Uterus (tissue), 2 donors: ENCODE measurements at regions not wholly inside any gene's neighbourhood (a gene's known extent, or its start where the extent isn't known, plus 50 kb on each side); places are given as distances from the start of the nearest gene placed in this dataset.

ENCODE experiments used
- POLR2A ChIP-seq, 2 donors: fragments of 450-650 bp; IDR thresholded peaks; one replicate each; pipeline ENCODE4 v1.6.1; 2016; ENCODE audit warnings: antibody characterized with exemption in 2 of 2, mild to moderate bottlenecking in 1 of 2, moderate library complexity in 1 of 2
- TF ChIP-seq, protein P1 (sequence below), 4 experiments: fragments of 200-600 bp in 2 of 4; fragments of 450-650 bp in 2 of 4; sonication (generic) in 2 of 4; IDR thresholded peaks; one replicate each; pipeline ENCODE4 v1.5.1; 2016 to 2019; ENCODE audit warnings: antibody characterized with exemption in 4 of 4, mild to moderate bottlenecking in 2 of 4, moderate library complexity in 1 of 4

DNA sequence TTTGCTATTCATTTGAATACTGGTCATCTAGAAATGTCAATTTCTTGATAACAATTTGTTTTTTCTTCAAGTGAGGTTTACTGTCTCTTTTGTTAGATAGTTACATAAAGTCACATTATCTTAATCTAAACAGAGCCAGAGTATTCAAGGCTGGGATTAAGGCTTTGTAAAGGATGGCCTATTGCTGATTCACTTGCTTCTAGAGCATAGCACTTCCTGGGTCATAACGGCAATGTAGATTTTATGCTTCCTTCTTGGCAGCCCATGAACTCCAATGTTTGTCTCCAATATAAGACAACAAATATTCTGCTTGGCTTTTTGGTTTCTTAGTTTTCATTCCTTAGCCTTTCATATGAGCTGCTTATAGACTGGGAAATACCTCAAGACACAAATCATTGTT lies 2007.9 kb upstream of the CDH6 start:
- TF ChIP-seq, protein P1, sequence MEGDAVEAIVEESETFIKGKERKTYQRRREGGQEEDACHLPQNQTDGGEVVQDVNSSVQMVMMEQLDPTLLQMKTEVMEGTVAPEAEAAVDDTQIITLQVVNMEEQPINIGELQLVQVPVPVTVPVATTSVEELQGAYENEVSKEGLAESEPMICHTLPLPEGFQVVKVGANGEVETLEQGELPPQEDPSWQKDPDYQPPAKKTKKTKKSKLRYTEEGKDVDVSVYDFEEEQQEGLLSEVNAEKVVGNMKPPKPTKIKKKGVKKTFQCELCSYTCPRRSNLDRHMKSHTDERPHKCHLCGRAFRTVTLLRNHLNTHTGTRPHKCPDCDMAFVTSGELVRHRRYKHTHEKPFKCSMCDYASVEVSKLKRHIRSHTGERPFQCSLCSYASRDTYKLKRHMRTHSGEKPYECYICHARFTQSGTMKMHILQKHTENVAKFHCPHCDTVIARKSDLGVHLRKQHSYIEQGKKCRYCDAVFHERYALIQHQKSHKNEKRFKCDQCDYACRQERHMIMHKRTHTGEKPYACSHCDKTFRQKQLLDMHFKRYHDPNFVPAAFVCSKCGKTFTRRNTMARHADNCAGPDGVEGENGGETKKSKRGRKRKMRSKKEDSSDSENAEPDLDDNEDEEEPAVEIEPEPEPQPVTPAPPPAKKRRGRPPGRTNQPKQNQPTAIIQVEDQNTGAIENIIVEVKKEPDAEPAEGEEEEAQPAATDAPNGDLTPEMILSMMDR (IDR thresholded peaks at IDR 0.05), result no peak
- TF ChIP-seq POLR2A (IDR thresholded peaks at IDR 0.05), result no peak
